IPS-20b (cell line): ENCODE measurements at regions not wholly inside any gene's neighbourhood (a gene's known extent, or its start where the extent isn't known, plus 50 kb on each side); places are given as distances from the start of the nearest gene placed in this dataset.
"Not testable (repeated sequence)": the region's sequence is repeated elsewhere in the genome, so short reads cannot be mapped to it uniquely, and the experiment has no call there.

Source experiments
- H3K27ac ChIP-seq: one replicate; pipeline ENCODE4 v1.5.1; 2013; ENCODE audit warnings: low read length
- H3K27me3 ChIP-seq: 2 replicates; pipeline ENCODE4 v1.6.1; 2013; ENCODE audit warnings: mild to moderate bottlenecking, low read length, inconsistent platforms; ENCODE audit not compliant: insufficient read depth
- H3K36me3 ChIP-seq: 2 replicates; pipeline ENCODE4 v1.6.1; 2013; ENCODE audit warnings: low read depth, mild to moderate bottlenecking, inconsistent platforms, low read length, moderate library complexity; ENCODE audit not compliant: insufficient read depth
- H3K4me1 ChIP-seq: 2 replicates; pipeline ENCODE4 v1.6.1; 2013; ENCODE audit warnings: mild to moderate bottlenecking, control low read depth, inconsistent platforms, low read length, moderate library complexity; ENCODE audit not compliant: insufficient read depth
- H3K4me3 ChIP-seq: 2 replicates; pipeline ENCODE4 v1.5.1; 2013; ENCODE audit warnings: mild to moderate bottlenecking, low read length, inconsistent platforms
- H3K9ac ChIP-seq: 2 replicates; pipeline ENCODE4 v1.6.1; 2013; ENCODE audit warnings: low read depth, mild to moderate bottlenecking, inconsistent platforms, low read length, moderate library complexity
- H3K9me3 ChIP-seq: 2 replicates; pipeline ENCODE4 v1.6.1; 2013; ENCODE audit warnings: mild to moderate bottlenecking, low read depth, low read length, inconsistent platforms; ENCODE audit not compliant: insufficient read depth

DNA sequence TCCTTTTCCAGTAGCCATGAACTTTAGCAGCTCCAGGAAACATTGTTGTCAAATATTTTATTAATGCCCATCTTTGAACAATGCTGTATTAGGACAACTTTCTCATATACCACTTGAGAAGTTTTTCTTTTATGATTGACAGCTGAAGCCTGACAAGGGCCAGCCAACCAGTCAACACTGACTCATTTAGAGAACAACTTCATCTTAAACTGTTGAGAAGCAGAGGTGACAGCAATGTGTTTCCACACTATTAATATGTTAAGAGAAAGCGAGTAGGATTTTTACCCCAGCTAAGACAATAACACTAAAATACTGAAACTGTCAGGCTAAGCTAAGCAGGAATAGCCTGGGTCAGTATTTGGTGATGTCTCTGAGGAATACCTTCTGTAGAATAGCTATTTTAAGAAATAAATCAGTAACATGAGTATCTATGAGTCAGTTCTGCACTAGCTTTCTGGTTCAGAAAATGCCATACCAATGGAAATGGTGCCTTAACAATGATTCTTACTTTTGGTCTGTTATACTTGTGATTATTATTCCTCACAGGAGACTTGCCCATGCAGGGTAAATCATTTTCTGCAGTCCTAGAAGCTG is 168.8 kb upstream of the POT1 start:
- peaks cover 3% of the 10 kb centered on the region; the same call in 1 of the 2 replicates for H3K4me1 ChIP-seq
- H3K27me3 ChIP-seq: no peaks in the 10 kb centered on the region
- H3K9me3 ChIP-seq: no peaks in the 10 kb centered on the region
- H3K9ac ChIP-seq: no peak overlapping the region
- no peak overlapping the region for H3K27ac ChIP-seq
- no peak overlapping the region for H3K4me3 ChIP-seq
- no peaks in the 10 kb centered on the region for H3K36me3 ChIP-seq

GRCh38 chr7:125090596-125090995 is 161.0 kb upstream of the POT1 start:
- H3K27me3 ChIP-seq: no peaks in the 10 kb centered on the region
- no peak overlapping the region for H3K9ac ChIP-seq
- H3K4me1 ChIP-seq: peaks cover 5% of the 10 kb centered on the region; the same call in 1 of the 2 replicates
- no peak overlapping the region for H3K27ac ChIP-seq
- no peak overlapping the region for H3K4me3 ChIP-seq
- no peaks in the 10 kb centered on the region for H3K36me3 ChIP-seq
- H3K9me3 ChIP-seq: no peaks in the 10 kb centered on the region

DNA sequence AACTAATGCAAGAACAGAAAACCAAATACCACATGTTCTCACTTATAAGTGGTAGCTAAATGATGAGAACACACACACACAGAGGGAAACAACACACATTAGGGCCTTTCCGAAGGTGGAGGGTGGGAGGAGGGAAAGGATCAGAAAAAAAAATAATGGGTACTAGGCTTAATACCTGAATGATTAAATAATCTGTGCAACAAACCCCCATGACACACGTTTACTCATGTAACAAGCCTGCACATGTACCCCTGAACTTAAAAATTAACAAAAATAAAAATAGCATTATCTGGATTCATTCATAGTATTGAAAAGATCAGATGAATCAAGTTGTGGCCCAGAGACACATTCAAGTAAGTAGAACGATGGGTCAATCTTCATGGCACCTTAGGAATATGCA is 159.5 kb upstream of the POT1 start:
- Histone ChIP-seq H3K27ac (no peak overlapping the region), H3K9me3 (no peaks in the 10 kb centered on the region), H3K27me3 (no peaks in the 10 kb centered on the region), H3K4me3 (no peak overlapping the region), H3K9ac (no peak overlapping the region), H3K36me3 (no peaks in the 10 kb centered on the region), H3K4me1 (0 out of 2 replicates have a peak, but pooled peaks cover 2% of the 10 kb centered on the region)

DNA sequence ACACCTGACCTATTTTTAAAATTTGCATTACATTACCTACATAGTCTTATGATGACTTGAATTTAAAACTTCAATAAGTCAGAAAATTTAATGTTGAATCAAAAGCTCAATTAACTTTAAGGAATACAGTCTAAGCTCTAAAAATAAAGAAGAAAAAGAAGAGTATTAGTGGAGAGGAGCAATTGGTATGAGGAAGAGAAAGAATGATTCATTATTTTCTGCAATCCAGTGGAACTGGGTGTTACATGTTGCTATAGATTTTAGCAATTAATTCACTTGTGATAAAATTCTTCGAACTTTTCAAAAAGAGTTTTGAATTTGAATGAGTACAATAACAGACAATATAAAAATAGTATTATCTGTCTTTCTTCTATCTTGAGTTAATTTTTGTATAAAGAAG is 158.9 kb upstream of the POT1 start:
- Histone ChIP-seq H3K27ac (no peak overlapping the region), H3K4me1 (0 out of 2 replicates have a peak, but pooled peaks cover 2% of the 10 kb centered on the region), H3K4me3 (no peak overlapping the region), H3K9ac (no peak overlapping the region), H3K36me3 (no peaks in the 10 kb centered on the region), H3K27me3 (no peaks in the 10 kb centered on the region), H3K9me3 (no peaks in the 10 kb centered on the region)

- 0 out of 2 replicates have a peak, but pooled peaks cover 2% of the 10 kb centered on the region for H3K4me1 ChIP-seq
- no peaks in the 10 kb centered on the region for H3K9me3 ChIP-seq
- no peak overlapping the region for H3K4me3 ChIP-seq
- no peak overlapping the region for H3K27ac ChIP-seq
- no peak overlapping the region for H3K9ac ChIP-seq
- H3K27me3 ChIP-seq: no peaks in the 10 kb centered on the region
- H3K36me3 ChIP-seq: no peaks in the 10 kb centered on the region
These were observed 155.5 kb upstream of the POT1 start for GRCh38 chr7:125085084-125085483.

DNA sequence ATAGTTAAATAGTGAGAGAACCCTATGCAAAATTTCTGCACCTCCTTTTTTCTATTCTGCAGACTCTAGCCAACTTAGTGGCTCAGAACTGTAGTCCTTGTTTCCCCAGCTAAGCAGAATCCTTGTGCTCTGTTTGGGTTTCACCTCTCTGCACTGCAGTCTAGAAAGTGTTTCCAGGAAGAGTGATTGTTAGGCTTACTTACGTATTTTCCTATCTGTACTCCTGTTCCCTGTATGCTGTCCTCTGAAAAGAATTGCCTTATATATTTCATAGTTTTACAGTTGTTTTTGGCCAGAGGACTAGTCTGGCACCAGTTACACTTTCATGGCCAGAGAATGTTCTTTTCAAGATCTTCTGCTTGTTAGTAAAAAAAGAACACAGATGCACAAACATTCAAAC is 154.6 kb upstream of the POT1 start:
- Histone ChIP-seq H3K27ac (no peak overlapping the region), H3K27me3 (no peaks in the 10 kb centered on the region), H3K4me3 (no peak overlapping the region), H3K36me3 (no peaks in the 10 kb centered on the region), H3K9ac (no peak overlapping the region), H3K4me1 (0 out of 2 replicates have a peak, but pooled peaks cover 2% of the 10 kb centered on the region), H3K9me3 (no peaks in the 10 kb centered on the region)

- Histone ChIP-seq H3K27ac (no peak overlapping the region), H3K9ac (no peak overlapping the region), H3K27me3 (no peaks in the 10 kb centered on the region), H3K4me1 (no peaks in the 10 kb centered on the region), H3K4me3 (no peak overlapping the region), H3K9me3 (peaks cover 5% of the 10 kb centered on the region; the same call in 1 of the 2 replicates), H3K36me3 (no peaks in the 10 kb centered on the region)
These were observed 144.5 kb upstream of the POT1 start for GRCh38 chr7:125074141-125074540.

GRCh38 chr7:125065546-125065945 is 135.9 kb upstream of the POT1 start:
- no peak overlapping the region for H3K9ac ChIP-seq
- no peaks in the 10 kb centered on the region for H3K9me3 ChIP-seq
- H3K27ac ChIP-seq: no peak overlapping the region
- no peak overlapping the region for H3K4me3 ChIP-seq
- no peaks in the 10 kb centered on the region for H3K27me3 ChIP-seq
- no peaks in the 10 kb centered on the region for H3K36me3 ChIP-seq
- no peaks in the 10 kb centered on the region; the same call in 1 of the 2 replicates for H3K4me1 ChIP-seq

DNA sequence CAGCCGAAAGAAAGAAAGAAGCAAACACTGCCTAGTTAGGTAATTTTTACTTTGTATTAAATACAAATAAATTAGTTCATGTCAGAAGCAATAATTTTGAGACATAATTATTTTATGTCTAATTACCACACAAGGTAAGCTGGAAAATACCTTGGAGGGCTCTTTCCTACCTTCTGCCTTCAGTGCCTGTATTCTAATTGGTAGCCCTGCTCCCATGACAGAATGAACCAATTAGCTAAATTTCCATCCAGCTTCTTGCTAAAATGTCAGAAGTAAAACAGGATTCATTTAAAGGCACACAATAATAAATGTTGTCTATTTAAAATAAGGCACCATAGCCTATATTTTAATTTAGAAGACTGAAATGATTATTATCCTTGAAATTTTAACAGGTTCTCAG is 135.4 kb upstream of the POT1 start:
- Histone ChIP-seq H3K4me1 (no peaks in the 10 kb centered on the region; the same call in 1 of the 2 replicates), H3K27ac (no peak overlapping the region), H3K27me3 (no peaks in the 10 kb centered on the region), H3K4me3 (no peak overlapping the region), H3K9ac (no peak overlapping the region), H3K9me3 (no peaks in the 10 kb centered on the region), H3K36me3 (no peaks in the 10 kb centered on the region)

DNA sequence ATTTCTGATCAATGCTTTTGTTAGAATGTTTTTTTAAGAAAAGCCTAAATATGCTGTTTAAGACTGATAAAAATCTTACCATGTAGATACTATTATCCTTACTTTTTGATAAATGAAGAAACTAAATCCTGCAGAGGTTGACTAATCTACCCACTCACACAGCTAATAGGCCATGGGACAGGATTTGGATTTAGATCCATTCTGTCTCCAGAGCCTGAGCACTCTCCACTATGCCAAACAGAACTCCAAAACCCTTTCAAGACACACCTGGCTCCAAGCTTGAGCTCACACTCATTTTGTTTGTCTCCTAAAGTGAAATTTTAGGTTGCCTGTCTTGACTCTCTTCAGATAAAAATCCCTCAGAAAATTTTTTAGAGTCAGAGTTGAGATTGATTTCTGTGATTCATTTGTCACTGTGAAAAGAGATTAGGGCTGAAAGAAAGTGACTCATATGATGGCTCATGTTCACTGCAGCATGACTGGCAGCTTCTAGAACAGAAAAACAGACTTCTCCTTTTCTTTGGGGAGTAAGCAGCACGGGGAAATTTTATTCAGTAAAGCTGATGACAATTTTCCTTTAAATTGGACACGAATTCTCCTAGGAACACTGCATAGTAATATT is 132.3 kb upstream of the POT1 start:
- Histone ChIP-seq H3K36me3 (no peaks in the 10 kb centered on the region), H3K4me1 (no peaks in the 10 kb centered on the region; the same call in 1 of the 2 replicates), H3K4me3 (no peak overlapping the region), H3K27me3 (no peaks in the 10 kb centered on the region), H3K9me3 (no peaks in the 10 kb centered on the region), H3K27ac (no peak overlapping the region), H3K9ac (no peak overlapping the region)

DNA sequence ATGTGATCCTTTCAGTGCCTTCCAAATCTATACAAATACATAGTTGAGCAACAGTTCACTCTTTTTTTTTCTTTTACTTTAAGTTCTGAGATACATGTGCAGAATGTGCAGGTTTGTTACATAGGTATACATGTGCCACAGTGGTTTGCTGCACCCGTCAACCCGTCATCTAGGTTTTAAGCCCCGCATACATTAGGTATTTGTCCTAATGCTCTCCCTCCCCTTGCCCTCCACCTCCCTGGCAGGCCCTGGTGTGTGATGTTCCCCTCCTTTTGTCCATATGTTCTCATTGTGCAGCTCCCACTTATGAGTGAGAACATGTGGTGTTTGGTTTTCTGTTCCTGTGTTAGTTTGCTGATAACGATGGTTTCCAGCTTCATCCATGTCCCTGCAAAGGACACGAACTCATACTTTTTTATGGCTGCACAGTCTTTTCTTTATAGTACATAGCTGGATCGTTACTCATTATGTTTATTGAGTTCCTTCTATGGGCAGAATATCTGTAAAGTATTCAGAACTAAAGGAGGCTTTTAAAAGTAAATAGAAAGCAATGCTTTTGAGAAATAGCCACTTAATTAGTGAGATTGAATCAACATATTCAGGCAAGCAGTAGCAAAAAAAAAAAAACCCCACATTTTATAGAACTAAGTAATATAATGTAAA is 131.6 kb upstream of the POT1 start:
- H3K27me3 ChIP-seq, H3K27ac ChIP-seq, H3K36me3 ChIP-seq, H3K4me1 ChIP-seq, H3K4me3 ChIP-seq, H3K9ac ChIP-seq, H3K9me3 ChIP-seq: not testable (repeated sequence)
